ENCODE measurements at regions not wholly inside any gene's neighbourhood (a gene's known extent, or its start where the extent isn't known, plus 50 kb on each side); places are given as distances from the start of the nearest gene placed in this dataset.
"Not testable (repeated sequence)": the region's sequence is repeated elsewhere in the genome, so short reads cannot be mapped to it uniquely, and the experiment has no call there.

GRCh38 chr12:93237235-93237915 lies 140.3 kb upstream of the NUDT4 start:
- no peak for TF ChIP-seq CTCF (IDR thresholded peaks at IDR 0.05)
- no peak for DNase-seq
- H3K9me3 Mint-ChIP-seq: peaks cover 62% of the 10 kb centered on the region
- H3K4me3 Mint-ChIP-seq: no peak overlapping the region
- H3K27ac Mint-ChIP-seq: no peak overlapping the region
- H3K4me1 Mint-ChIP-seq: peaks cover 22% of the 10 kb centered on the region
- peaks cover 49% of the 10 kb centered on the region for H3K36me3 Mint-ChIP-seq (ENCODE audit: low read depth)
- no peaks in the 10 kb centered on the region for H3K27me3 Mint-ChIP-seq (ENCODE audit: low read depth, poor library complexity)

GRCh38 chr12:93238512-93239262 lies 139.0 kb upstream of the NUDT4 start:
- peaks cover 49% of the 10 kb centered on the region for H3K36me3 Mint-ChIP-seq (ENCODE audit: low read depth)
- DNase-seq; H3K27ac Mint-ChIP-seq; H3K4me3 Mint-ChIP-seq; H3K27me3 Mint-ChIP-seq (ENCODE audit: low read depth, poor library complexity): not testable (repeated sequence)
- H3K4me1 Mint-ChIP-seq: peaks cover 35% of the 10 kb centered on the region
- H3K9me3 Mint-ChIP-seq: peaks cover 62% of the 10 kb centered on the region

GRCh38 chr12:93239789-93240188 lies 137.9 kb upstream of the NUDT4 start:
- H3K27me3 Mint-ChIP-seq (ENCODE audit: low read depth, poor library complexity); DNase-seq; H3K4me3 Mint-ChIP-seq; H3K27ac Mint-ChIP-seq: not testable (repeated sequence)
- peaks cover 66% of the 10 kb centered on the region for H3K9me3 Mint-ChIP-seq
- peaks cover 52% of the 10 kb centered on the region for H3K36me3 Mint-ChIP-seq (ENCODE audit: low read depth)
- peaks cover 41% of the 10 kb centered on the region for H3K4me1 Mint-ChIP-seq

DNA sequence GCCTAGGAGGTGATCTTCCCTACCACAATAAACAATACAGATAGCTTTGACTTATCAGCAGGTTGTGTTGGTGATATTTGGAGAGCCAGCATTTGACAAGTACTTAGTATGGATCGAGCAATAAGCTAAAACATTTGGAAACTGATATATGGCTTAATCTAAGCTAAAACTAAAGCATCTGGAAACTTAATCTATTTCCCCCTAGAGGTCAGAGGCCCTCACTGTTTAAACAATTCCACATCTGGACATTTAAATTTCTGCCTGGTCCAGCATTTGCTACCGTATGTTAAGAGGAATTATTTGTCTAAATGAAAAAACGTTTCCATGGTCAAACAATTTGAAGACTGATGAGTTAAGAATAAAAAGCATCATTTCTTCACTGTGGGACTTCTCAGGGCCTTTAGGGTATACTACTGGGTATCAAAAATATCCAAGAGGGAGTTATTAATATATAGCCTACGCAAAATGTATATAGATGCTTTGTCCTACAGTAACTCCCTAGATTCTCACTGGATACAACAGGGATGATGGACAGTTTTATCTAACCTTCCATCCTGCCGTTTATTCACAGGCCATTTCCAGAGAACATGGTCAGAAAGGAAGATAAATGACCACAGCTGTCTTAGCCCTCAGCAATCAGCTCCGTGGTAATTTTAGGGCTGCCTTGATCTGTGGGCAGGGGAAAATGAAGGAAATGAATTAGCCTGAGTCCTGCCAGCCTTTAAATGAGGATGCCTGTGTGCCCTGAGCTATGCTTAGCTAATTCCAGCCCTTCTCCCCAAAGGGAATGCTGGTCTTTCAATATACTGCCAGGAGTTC lies 135.4 kb upstream of the NUDT4 start:
- no peak for DNase-seq
- no peak overlapping the region for H3K4me3 Mint-ChIP-seq
- no peak overlapping the region for H3K27ac Mint-ChIP-seq
- no peak for TF ChIP-seq CTCF (IDR thresholded peaks at IDR 0.05)
- peaks cover 31% of the 10 kb centered on the region for H3K36me3 Mint-ChIP-seq (ENCODE audit: low read depth)
- H3K4me1 Mint-ChIP-seq: peaks cover 36% of the 10 kb centered on the region
- peaks cover 43% of the 10 kb centered on the region for H3K9me3 Mint-ChIP-seq
- no peaks in the 10 kb centered on the region for H3K27me3 Mint-ChIP-seq (ENCODE audit: low read depth, poor library complexity)

GRCh38 chr12:93243382-93243688 lies 134.4 kb upstream of the NUDT4 start:
- no peak overlapping the region for H3K4me3 Mint-ChIP-seq
- no peaks in the 10 kb centered on the region for H3K27me3 Mint-ChIP-seq (ENCODE audit: low read depth, poor library complexity)
- H3K36me3 Mint-ChIP-seq (ENCODE audit: low read depth): peaks cover 24% of the 10 kb centered on the region
- peaks cover 36% of the 10 kb centered on the region for H3K9me3 Mint-ChIP-seq
- no peak for DNase-seq
- no peak overlapping the region for H3K27ac Mint-ChIP-seq
- no peak for TF ChIP-seq CTCF (IDR thresholded peaks at IDR 0.05)
- H3K4me1 Mint-ChIP-seq: peaks cover 46% of the 10 kb centered on the region

- no peak for DNase-seq
- Mint-ChIP-seq H3K9me3 (peaks cover 30% of the 10 kb centered on the region), H3K4me1 (peaks cover 48% of the 10 kb centered on the region), H3K4me3 (no peak overlapping the region), H3K36me3 (ENCODE audit: low read depth) (peaks cover 24% of the 10 kb centered on the region), H3K27me3 (ENCODE audit: low read depth, poor library complexity) (no peaks in the 10 kb centered on the region), H3K27ac (peak overlapping the region; percentile 37)
- no peak for TF ChIP-seq CTCF (IDR thresholded peaks at IDR 0.05)
Observed at GRCh38 chr12:93243689-93244513, 133.8 kb upstream of the NUDT4 start.
